Glomerular endothelial cell (primary cell): ENCODE measurements at regions not wholly inside any gene's neighbourhood (a gene's known extent, or its start where the extent isn't known, plus 50 kb on each side); places are given as distances from the start of the nearest gene placed in this dataset.

Source experiments
- DNase-seq: peaks from one replicate; pipeline ENCODE4 v3.0.0-alpha.2; 2011; ENCODE audit warnings: low read depth, low spot score; ENCODE audit errors: extremely low read depth

- no peak for DNase-seq
Observed at GRCh38 chrX:40325161-40325560, 227.4 kb upstream of the BCOR start.

DNA sequence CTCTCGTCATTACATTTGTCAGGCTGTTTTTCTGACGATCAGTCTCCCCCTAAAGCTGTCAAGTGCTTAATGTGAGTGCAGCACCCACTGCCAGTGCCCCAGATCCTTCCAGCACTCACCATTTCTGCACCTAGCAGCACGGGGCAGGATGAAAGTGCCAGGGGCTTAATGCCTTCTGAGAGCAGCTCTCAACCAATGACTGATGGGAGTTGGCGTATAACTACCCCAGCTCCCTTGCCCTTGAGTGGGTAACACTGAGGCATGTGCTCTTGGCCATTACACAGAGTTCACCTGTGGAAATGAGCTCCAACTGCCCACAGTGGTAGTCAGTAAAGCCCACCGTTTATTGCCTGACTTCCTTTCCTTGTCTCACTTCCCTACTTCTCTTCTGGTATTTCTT is 226.2 kb upstream of the BCOR start:
- DNase-seq = no peak

DNA sequence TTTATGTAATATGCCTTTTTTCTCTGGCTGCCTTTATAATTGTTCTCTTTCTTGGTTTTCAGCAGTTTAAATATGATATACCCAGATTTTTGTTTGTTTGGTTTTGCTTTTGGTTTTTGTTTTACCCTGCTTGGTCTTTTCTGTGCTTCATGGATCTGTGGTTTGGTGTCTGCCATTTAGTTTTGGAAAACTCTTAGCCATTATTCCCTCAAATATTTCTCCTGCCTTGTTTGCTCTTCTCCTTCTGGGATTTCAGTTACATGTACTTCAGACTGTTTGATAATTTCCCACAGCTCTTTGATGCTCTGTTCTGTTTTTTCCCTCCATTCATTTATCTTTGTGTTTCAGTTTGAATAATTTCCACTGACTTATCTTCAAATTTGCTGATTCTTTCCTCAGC is 223.1 kb upstream of the BCOR start:
- DNase-seq = no peak

GRCh38 chrX:40318801-40319200 is 221.0 kb upstream of the BCOR start:
- no peak for DNase-seq

DNA sequence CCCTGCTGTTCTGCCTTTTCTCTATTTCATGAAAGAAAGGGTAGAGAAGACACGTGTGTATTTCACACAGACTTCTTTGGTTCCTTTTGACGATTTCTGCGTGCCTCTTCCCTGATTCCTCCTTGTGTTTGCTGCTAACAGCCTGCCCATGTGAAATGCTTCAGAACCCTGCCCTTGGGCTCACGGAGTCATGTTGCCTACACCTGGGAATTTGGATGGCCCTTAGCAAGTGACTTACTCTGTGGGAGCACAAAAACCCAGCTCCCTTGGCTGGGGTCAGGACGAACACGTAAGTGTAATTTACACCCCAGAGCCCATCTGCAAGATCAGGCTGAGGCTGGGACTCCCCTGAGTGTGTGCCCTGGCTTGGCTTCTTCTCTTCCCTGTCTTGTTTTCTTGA is 220.3 kb upstream of the BCOR start:
- no peak for DNase-seq

GRCh38 chrX:40316502-40316901 is 218.7 kb upstream of the BCOR start:
- DNase-seq = no peak

- DNase-seq = no peak
Observed at GRCh38 chrX:40314070-40314469, 216.3 kb upstream of the BCOR start.

- DNase-seq = no peak
Observed at GRCh38 chrX:40313269-40313668, 215.5 kb upstream of the BCOR start.

GRCh38 chrX:40310447-40310846 is 212.7 kb upstream of the BCOR start:
- no peak for DNase-seq

DNA sequence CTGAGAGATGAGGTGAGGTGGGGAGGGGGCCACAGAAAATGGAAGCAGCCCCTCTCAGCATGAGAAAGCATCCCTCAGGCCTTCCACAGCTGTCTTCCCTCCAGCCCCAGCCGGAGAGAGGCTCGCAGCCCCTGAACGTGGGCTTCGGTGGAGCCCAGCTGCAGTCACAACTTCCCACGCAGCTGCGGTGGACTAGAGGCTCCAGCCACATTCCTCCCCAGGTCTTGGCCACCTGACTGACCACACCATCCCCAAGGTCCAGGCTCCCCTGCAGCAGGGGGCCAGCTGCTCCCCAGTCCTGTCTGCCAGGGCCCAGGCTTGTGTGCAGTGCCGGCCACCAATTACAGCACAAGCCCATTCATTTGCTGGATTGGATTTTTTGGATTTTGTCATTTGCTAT is 212.3 kb upstream of the BCOR start:
- DNase-seq = no peak

DNA sequence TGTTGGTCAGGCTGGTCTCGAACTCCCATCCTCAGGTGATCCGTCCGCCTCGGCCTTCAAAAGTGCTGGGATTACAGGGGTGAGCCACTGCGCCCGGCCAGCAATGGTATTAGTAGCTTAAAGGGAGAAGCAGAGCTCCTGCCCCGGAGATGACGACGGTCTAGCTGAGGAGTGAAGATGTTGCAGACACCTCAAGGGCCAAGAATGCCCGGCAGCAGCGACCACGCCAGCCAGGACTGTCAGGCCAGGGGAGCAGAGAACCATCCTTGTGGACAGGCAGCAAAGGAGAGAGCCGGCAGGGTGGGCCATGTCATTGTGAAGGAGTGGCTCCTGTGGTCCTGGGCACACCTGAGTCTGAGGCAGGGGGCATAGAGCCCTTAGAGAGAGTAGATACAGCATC is 210.1 kb upstream of the BCOR start:
- no peak for DNase-seq

- no peak for DNase-seq
Observed at GRCh38 chrX:40304115-40304514, 206.4 kb upstream of the BCOR start.

GRCh38 chrX:40303256-40304077 is 205.7 kb upstream of the BCOR start:
- DNase-seq = no peak

- DNase-seq = no peak
Observed at GRCh38 chrX:40300286-40300890, 202.6 kb upstream of the BCOR start.

GRCh38 chrX:40299641-40300046 is 201.9 kb upstream of the BCOR start:
- no peak for DNase-seq

- no peak for DNase-seq
Observed at GRCh38 chrX:40298572-40299479, 201.1 kb upstream of the BCOR start.

GRCh38 chrX:40298069-40298468 is 200.3 kb upstream of the BCOR start:
- DNase-seq = no peak

GRCh38 chrX:40291553-40291952 is 193.8 kb upstream of the BCOR start:
- no peak for DNase-seq

DNA sequence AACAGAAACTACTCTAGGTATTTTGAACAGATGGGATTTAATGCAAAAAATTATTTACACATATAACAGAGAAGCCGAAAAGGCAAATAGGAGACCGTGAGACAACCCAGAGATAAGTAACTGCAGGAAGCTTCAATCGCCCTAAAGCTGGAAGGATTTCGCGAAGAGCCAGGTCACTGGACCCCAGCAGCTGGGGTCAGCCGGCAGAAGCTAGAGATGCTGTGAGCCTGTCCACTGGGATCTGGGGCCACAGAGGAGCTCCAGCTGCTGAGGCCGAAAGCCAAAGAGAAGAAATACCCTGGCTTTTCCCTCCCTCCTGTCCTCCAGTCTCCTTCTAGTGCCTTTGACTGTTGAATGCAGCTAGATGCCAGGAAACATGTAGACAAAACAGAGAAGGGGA is 192.8 kb upstream of the BCOR start:
- no peak for DNase-seq

GRCh38 chrX:40285876-40286275 is 188.1 kb upstream of the BCOR start:
- DNase-seq = no peak

DNA sequence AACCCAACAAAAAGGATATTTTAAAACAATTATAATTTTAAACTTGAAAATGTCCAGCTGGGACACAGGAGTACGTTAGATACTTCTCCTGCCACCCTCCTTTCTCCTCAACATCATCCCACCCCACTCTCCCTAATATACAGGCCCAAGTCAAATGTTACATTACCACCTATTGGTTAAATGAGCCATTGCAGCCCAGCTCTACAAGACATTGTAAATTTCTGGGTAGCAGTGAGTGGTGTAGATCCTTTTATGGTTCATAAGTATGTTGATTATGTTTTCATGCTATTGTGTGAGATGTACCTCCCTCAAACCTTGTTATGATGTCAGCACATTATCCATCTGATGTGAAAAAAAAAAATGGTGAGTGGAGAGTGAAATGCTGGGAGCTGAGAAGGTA is 187.1 kb upstream of the BCOR start:
- DNase-seq = no peak

- DNase-seq = no peak
Observed at GRCh38 chrX:40283981-40284380, 186.2 kb upstream of the BCOR start.
